ENCODE measurements at regions not wholly inside any gene's neighbourhood (a gene's known extent, or its start where the extent isn't known, plus 50 kb on each side); places are given as distances from the start of the nearest gene placed in this dataset.
A peak's percentile ranks its signal among the peaks of the same experiment; 100 is the strongest.

DNA sequence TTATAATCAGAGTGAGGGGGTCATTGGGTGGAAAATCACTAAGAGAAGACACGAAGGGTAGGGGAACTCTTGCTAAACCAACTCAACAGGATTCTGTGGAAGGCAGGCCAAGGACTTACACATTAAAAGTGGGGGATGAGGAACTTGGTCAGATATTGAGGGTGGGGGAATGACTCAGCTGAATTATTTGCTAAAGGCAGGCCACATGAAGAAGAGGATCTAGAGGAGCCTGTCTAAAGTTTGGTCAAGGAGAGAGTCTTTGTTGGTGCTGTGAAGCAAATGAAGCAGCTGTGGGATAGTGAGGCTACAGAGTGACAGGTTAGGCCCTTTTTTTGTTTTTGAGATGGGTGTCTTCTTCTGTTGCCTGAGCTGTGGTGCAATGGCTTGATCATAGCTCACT lies 63.9 kb upstream of the SPRY4 start (continued):
- TF ChIP-seq LEF1 (IDR thresholded peaks at IDR 0.05) (peak; percentile 64), NFIX (CRISPR knock-in tag; IDR thresholded peaks at IDR 0.05; ENCODE audit: low read depth) (no peak), TRIM24 (IDR thresholded peaks at IDR 0.05) (peak in 1 of 2 experiments; percentile 65; a peak in 2 of 4 replicates), CBFB (CRISPR knock-in tag; IDR thresholded peaks at IDR 0.05) (no peak), HLTF (IDR thresholded peaks at IDR 0.05) (no peak), HMBOX1 (IDR thresholded peaks at IDR 0.05) (peak; percentile 30; the same call in 1 of the 2 replicates), ZNF253 (CRISPR knock-in tag; conservative IDR thresholded peaks at IDR 0.05) (no peak), CTBP1 (IDR thresholded peaks at IDR 0.05; ENCODE audit: borderline replicate concordance) (peak; percentile 20; the same call in 1 of the 2 replicates), KDM1A (IDR thresholded peaks at IDR 0.05) (peak in 1 of 2 experiments; percentile 16; a peak in 1 of 4 replicates), NCOA4 (IDR thresholded peaks at IDR 0.05; ENCODE audit: partially characterized antibody) (no peak), CCAR2 (IDR thresholded peaks at IDR 0.05; ENCODE audit: low read depth, low read length) (no peak)
- TF ChIP-seq, protein P1, sequence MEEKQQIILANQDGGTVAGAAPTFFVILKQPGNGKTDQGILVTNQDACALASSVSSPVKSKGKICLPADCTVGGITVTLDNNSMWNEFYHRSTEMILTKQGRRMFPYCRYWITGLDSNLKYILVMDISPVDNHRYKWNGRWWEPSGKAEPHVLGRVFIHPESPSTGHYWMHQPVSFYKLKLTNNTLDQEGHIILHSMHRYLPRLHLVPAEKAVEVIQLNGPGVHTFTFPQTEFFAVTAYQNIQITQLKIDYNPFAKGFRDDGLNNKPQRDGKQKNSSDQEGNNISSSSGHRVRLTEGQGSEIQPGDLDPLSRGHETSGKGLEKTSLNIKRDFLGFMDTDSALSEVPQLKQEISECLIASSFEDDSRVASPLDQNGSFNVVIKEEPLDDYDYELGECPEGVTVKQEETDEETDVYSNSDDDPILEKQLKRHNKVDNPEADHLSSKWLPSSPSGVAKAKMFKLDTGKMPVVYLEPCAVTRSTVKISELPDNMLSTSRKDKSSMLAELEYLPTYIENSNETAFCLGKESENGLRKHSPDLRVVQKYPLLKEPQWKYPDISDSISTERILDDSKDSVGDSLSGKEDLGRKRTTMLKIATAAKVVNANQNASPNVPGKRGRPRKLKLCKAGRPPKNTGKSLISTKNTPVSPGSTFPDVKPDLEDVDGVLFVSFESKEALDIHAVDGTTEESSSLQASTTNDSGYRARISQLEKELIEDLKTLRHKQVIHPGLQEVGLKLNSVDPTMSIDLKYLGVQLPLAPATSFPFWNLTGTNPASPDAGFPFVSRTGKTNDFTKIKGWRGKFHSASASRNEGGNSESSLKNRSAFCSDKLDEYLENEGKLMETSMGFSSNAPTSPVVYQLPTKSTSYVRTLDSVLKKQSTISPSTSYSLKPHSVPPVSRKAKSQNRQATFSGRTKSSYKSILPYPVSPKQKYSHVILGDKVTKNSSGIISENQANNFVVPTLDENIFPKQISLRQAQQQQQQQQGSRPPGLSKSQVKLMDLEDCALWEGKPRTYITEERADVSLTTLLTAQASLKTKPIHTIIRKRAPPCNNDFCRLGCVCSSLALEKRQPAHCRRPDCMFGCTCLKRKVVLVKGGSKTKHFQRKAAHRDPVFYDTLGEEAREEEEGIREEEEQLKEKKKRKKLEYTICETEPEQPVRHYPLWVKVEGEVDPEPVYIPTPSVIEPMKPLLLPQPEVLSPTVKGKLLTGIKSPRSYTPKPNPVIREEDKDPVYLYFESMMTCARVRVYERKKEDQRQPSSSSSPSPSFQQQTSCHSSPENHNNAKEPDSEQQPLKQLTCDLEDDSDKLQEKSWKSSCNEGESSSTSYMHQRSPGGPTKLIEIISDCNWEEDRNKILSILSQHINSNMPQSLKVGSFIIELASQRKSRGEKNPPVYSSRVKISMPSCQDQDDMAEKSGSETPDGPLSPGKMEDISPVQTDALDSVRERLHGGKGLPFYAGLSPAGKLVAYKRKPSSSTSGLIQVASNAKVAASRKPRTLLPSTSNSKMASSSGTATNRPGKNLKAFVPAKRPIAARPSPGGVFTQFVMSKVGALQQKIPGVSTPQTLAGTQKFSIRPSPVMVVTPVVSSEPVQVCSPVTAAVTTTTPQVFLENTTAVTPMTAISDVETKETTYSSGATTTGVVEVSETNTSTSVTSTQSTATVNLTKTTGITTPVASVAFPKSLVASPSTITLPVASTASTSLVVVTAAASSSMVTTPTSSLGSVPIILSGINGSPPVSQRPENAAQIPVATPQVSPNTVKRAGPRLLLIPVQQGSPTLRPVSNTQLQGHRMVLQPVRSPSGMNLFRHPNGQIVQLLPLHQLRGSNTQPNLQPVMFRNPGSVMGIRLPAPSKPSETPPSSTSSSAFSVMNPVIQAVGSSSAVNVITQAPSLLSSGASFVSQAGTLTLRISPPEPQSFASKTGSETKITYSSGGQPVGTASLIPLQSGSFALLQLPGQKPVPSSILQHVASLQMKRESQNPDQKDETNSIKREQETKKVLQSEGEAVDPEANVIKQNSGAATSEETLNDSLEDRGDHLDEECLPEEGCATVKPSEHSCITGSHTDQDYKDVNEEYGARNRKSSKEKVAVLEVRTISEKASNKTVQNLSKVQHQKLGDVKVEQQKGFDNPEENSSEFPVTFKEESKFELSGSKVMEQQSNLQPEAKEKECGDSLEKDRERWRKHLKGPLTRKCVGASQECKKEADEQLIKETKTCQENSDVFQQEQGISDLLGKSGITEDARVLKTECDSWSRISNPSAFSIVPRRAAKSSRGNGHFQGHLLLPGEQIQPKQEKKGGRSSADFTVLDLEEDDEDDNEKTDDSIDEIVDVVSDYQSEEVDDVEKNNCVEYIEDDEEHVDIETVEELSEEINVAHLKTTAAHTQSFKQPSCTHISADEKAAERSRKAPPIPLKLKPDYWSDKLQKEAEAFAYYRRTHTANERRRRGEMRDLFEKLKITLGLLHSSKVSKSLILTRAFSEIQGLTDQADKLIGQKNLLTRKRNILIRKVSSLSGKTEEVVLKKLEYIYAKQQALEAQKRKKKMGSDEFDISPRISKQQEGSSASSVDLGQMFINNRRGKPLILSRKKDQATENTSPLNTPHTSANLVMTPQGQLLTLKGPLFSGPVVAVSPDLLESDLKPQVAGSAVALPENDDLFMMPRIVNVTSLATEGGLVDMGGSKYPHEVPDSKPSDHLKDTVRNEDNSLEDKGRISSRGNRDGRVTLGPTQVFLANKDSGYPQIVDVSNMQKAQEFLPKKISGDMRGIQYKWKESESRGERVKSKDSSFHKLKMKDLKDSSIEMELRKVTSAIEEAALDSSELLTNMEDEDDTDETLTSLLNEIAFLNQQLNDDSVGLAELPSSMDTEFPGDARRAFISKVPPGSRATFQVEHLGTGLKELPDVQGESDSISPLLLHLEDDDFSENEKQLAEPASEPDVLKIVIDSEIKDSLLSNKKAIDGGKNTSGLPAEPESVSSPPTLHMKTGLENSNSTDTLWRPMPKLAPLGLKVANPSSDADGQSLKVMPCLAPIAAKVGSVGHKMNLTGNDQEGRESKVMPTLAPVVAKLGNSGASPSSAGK (IDR thresholded peaks at IDR 0.05): peak; percentile 73

Measured in K562 (cell line).